ENCODE measurements at regions not wholly inside any gene's neighbourhood (a gene's known extent, or its start where the extent isn't known, plus 50 kb on each side); places are given as distances from the start of the nearest gene placed in this dataset.

DNA sequence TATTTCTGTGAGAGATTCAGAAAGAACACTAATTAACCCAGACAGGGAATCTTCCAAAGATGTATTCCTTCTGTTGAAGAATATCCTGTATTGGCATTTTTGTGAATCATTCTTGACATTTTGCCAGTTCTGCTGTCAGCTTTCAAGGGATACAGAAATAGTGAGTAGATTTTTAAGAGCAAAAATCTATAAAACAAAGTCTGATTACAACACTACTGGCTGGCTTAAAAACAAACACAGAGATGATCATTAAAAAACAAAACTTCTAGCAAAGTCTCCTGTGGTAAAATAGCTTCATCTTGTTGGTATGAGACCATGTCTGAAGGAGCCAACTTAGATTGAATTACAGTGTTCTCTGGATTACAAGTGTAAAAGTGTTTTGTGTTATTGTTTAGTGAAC lies 866.3 kb upstream of the KLHL29 start:
- no peak for TF ChIP-seq YY1 (IDR thresholded peaks at IDR 0.05; ENCODE audit: insufficient read depth, insufficient read length)
- TF ChIP-seq SUZ12 (IDR thresholded peaks at IDR 0.05; ENCODE audit: extremely low read depth, insufficient read depth, insufficient read length): no peak
- no peak for TF ChIP-seq ZNF274 (IDR thresholded peaks at IDR 0.05; ENCODE audit: low read depth, low read length)
